ENCODE measurements at regions not wholly inside any gene's neighbourhood (a gene's known extent, or its start where the extent isn't known, plus 50 kb on each side); places are given as distances from the start of the nearest gene placed in this dataset.

- Histone ChIP-seq H3K4me3 (no peak overlapping the region), H3K27me3 (ENCODE audit: insufficient read depth) (no peaks in the 10 kb centered on the region), H2AFZ (no peak overlapping the region), H3K9me2 (ENCODE audit: insufficient read depth) (no peaks in the 10 kb centered on the region), H3K27ac (ENCODE audit: low read depth) (no peak overlapping the region), H3K36me3 (ENCODE audit: insufficient read depth) (no peaks in the 10 kb centered on the region), H3K4me1 (ENCODE audit: insufficient read depth) (no peaks in the 10 kb centered on the region), H3K4me2 (no peak overlapping the region), H4K20me1 (replicated peaks; ENCODE audit: insufficient read depth) (no peaks in the 10 kb centered on the region), H3K79me2 (replicated peaks; ENCODE audit: insufficient read depth) (no peaks in the 10 kb centered on the region), H3F3A (replicated peaks; ENCODE audit: low read depth) (no peaks in the 10 kb centered on the region)
- Mint-ChIP-seq H3K27ac (no peak overlapping the region), H3K9me3 (no peaks in the 10 kb centered on the region), H3K27me3 (ENCODE audit: insufficient read depth, low read depth, poor library complexity) (no peaks in the 10 kb centered on the region), H3K36me3 (ENCODE audit: low read depth) (no peaks in the 10 kb centered on the region), H3K4me3 (no peak overlapping the region), H3K4me1 (peaks cover 3% of the 10 kb centered on the region; the same call in 1 of the 3 replicates)
- ATAC-seq: no peak
- TF ChIP-seq EZH2phosphoT487 (IDR thresholded peaks at IDR 0.05; ENCODE audit: unreplicated experiment) (no peak), NANOG (IDR thresholded peaks at IDR 0.05; ENCODE audit: borderline replicate concordance) (no peak), STAT1 (IDR thresholded peaks at IDR 0.05; ENCODE audit: unreplicated experiment) (no peak), CREB1 (CRISPR knock-in tag; IDR thresholded peaks at IDR 0.05; ENCODE audit: low read depth) (no peak), CTCF (conservative IDR thresholded peaks at IDR 0.05; ENCODE audit: low read depth in 2 of 2) (no peak), EZH2 (IDR thresholded peaks at IDR 0.05; ENCODE audit: low read depth, unreplicated experiment) (no peak), ZNF331 (CRISPR knock-in tag; IDR thresholded peaks at IDR 0.05; ENCODE audit: low read depth) (no peak), POLR2AphosphoS5 (IDR thresholded peaks at IDR 0.05; ENCODE audit: low read depth) (no peak), ZNF114 (CRISPR knock-in tag; IDR thresholded peaks at IDR 0.05) (no peak), ETS1 (IDR thresholded peaks at IDR 0.05) (no peak), JUNB (IDR thresholded peaks at IDR 0.05; ENCODE audit: unreplicated experiment) (no peak)
- TF ChIP-seq, protein P1, sequence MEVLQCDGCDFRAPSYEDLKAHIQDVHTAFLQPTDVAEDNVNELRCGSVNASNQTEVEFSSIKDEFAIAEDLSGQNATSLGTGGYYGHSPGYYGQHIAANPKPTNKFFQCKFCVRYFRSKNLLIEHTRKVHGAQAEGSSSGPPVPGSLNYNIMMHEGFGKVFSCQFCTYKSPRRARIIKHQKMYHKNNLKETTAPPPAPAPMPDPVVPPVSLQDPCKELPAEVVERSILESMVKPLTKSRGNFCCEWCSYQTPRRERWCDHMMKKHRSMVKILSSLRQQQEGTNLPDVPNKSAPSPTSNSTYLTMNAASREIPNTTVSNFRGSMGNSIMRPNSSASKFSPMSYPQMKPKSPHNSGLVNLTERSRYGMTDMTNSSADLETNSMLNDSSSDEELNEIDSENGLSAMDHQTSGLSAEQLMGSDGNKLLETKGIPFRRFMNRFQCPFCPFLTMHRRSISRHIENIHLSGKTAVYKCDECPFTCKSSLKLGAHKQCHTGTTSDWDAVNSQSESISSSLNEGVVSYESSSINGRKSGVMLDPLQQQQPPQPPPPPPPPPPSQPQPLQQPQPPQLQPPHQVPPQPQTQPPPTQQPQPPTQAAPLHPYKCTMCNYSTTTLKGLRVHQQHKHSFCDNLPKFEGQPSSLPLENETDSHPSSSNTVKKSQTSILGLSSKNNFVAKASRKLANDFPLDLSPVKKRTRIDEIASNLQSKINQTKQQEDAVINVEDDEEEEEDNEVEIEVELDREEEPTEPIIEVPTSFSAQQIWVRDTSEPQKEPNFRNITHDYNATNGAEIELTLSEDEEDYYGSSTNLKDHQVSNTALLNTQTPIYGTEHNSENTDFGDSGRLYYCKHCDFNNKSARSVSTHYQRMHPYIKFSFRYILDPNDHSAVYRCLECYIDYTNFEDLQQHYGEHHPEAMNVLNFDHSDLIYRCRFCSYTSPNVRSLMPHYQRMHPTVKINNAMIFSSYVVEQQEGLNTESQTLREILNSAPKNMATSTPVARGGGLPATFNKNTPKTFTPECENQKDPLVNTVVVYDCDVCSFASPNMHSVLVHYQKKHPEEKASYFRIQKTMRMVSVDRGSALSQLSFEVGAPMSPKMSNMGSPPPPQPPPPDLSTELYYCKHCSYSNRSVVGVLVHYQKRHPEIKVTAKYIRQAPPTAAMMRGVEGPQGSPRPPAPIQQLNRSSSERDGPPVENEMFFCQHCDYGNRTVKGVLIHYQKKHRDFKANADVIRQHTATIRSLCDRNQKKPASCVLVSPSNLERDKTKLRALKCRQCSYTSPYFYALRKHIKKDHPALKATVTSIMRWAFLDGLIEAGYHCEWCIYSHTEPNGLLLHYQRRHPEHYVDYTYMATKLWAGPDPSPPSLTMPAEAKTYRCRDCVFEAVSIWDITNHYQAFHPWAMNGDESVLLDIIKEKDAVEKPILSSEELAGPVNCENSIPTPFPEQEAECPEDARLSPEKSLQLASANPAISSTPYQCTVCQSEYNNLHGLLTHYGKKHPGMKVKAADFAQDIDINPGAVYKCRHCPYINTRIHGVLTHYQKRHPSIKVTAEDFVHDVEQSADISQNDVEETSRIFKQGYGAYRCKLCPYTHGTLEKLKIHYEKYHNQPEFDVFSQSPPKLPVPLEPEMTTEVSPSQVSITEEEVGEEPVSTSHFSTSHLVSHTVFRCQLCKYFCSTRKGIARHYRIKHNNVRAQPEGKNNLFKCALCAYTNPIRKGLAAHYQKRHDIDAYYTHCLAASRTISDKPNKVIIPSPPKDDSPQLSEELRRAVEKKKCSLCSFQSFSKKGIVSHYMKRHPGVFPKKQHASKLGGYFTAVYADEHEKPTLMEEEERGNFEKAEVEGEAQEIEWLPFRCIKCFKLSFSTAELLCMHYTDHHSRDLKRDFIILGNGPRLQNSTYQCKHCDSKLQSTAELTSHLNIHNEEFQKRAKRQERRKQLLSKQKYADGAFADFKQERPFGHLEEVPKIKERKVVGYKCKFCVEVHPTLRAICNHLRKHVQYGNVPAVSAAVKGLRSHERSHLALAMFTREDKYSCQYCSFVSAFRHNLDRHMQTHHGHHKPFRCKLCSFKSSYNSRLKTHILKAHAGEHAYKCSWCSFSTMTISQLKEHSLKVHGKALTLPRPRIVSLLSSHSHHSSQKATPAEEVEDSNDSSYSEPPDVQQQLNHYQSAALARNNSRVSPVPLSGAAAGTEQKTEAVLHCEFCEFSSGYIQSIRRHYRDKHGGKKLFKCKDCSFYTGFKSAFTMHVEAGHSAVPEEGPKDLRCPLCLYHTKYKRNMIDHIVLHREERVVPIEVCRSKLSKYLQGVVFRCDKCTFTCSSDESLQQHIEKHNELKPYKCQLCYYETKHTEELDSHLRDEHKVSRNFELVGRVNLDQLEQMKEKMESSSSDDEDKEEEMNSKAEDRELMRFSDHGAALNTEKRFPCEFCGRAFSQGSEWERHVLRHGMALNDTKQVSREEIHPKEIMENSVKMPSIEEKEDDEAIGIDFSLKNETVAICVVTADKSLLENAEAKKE (CRISPR knock-in tag; IDR thresholded peaks at IDR 0.05): no peak
- TF ChIP-seq, protein P2, sequence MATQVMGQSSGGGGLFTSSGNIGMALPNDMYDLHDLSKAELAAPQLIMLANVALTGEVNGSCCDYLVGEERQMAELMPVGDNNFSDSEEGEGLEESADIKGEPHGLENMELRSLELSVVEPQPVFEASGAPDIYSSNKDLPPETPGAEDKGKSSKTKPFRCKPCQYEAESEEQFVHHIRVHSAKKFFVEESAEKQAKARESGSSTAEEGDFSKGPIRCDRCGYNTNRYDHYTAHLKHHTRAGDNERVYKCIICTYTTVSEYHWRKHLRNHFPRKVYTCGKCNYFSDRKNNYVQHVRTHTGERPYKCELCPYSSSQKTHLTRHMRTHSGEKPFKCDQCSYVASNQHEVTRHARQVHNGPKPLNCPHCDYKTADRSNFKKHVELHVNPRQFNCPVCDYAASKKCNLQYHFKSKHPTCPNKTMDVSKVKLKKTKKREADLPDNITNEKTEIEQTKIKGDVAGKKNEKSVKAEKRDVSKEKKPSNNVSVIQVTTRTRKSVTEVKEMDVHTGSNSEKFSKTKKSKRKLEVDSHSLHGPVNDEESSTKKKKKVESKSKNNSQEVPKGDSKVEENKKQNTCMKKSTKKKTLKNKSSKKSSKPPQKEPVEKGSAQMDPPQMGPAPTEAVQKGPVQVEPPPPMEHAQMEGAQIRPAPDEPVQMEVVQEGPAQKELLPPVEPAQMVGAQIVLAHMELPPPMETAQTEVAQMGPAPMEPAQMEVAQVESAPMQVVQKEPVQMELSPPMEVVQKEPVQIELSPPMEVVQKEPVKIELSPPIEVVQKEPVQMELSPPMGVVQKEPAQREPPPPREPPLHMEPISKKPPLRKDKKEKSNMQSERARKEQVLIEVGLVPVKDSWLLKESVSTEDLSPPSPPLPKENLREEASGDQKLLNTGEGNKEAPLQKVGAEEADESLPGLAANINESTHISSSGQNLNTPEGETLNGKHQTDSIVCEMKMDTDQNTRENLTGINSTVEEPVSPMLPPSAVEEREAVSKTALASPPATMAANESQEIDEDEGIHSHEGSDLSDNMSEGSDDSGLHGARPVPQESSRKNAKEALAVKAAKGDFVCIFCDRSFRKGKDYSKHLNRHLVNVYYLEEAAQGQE (IDR thresholded peaks at IDR 0.05; ENCODE audit: unreplicated experiment): no peak
- DNase-seq (ENCODE audit: low spot score): no peak
Measured at GRCh38 chr11:127737499-127737898, 736.9 kb upstream of the KIRREL3 start.

All from GM23338 (cell line).